Stimulated activated CD4-positive, alpha-beta T cell treated with anti-CD3 and anti-CD28 coated beads, TNF-alpha, amount 100 ng/mL, for 24 hours (primary cell): ENCODE measurements at regions not wholly inside any gene's neighbourhood (a gene's known extent, or its start where the extent isn't known, plus 50 kb on each side); places are given as distances from the start of the nearest gene placed in this dataset.

Source experiments
- DNase-seq, 3 experiments: peaks; one replicate each; pipeline ENCODE4 v3.0.0-alpha.2; 2020; ENCODE audit warnings: low read depth in 3 of 3

DNA sequence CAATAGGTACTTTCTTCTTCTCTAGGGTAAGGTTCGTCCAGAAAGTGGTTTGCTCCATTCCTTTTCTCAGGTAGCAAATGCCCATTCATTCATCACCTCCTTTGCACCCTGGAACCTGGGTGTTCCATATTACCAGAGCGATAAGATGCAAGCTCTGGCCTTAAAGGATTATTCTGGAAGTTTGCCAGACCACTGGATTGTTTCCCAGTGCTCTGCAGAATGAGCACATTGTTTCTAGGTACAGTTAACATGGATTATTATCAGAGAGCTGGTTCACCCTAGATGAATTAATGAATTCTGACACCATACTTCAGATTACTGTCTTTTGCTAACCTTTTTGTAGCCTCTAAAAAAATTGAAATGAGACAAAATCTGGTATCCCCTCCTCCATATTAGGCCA lies 170.9 kb upstream of the BMP4 start:
- no peak for DNase-seq

DNA sequence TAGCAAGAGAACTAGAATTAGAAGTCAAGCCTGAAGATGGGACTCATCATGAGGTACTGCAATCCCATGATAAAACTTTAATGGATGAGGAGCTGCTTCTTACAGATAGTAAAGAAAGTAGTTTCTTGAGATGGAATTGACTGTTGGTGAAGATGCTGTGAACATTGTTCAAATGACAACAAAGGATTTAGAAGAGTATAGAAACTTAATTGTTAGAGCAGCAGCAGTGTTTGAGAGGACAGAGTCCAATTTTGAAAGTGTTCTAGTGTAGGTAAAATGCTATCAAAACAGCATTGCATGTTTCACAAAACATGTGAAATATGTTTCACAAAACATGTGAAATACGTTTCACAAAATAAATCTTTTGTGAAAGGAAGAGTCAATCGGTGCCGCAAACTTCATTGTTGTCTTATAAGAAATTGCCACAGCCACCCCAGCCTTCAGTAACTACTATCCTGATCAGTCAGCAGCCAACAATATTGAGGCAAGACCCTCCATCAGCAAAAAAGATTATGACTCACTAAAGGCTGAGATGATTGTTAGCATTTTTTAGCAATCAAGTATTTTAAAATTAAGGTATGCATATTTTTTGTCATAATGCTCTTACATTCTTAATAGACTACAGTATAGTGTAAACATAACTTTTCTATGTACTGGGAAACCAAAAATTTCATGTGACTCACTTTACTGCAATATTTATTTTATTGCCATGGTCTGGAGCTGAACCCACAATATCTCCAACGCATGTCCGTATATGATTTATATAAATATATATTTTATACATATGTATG lies 173.4 kb upstream of the BMP4 start:
- DNase-seq, result no peak

DNA sequence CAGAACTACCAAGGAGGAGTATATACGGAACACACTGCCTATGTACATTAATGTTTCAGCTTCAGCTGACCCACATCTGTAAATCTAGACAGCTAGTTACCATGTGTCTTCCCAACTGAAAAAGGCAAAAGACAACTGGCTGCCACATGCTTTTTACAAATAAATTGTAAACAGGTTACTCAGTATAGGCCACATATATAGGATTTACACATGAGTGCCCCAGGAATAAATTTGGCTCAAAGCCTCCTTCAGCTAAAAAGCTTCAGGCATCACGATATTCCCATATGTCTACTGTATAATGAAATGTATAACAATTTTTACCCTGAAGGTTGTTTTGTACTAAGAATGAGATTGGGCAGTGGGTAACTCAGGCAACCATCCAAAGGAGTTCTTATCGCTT lies 175.9 kb upstream of the BMP4 start:
- no peak for DNase-seq

DNA sequence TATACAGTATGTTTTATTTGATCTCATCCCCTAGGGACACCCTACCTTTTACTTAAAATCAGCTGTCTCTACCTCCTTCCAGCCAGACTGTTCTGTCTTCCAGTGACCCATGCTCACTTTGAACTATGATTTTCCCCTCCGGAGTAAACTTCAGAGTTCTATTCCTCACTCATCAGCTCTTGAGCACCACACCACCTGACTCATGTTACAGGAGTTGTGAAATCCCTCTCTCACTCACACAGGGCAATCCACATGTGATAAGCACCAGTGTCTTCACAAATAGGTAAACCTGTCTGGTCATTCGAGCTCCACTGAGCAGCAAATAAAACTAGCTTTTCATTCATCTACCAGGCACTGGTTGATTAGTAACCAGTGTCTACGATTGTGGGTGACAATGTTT lies 177.3 kb upstream of the BMP4 start:
- no peak for DNase-seq

DNA sequence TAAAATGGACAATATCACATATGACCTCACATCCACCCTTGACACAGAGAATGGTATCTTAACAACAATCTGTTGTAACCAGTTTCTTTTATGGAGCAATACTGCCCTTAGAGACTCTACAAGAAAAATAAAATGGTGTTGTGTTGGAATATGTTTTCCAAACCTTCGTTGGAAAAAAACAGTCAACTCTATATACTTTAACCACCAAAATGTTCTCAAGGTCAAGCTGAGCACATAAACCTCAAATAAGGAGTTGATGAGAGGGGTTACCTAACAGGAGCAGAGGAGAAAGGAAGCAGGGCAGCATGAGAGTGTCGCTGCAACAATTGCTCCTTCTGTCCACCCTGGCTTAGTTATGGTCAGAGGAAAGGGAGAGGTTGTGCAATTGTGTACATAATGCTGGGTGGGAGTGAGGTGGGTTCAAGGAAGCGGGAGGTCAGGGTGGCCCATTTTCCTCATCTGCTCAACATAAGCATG lies 179.2 kb upstream of the BMP4 start:
- DNase-seq, result no peak

DNA sequence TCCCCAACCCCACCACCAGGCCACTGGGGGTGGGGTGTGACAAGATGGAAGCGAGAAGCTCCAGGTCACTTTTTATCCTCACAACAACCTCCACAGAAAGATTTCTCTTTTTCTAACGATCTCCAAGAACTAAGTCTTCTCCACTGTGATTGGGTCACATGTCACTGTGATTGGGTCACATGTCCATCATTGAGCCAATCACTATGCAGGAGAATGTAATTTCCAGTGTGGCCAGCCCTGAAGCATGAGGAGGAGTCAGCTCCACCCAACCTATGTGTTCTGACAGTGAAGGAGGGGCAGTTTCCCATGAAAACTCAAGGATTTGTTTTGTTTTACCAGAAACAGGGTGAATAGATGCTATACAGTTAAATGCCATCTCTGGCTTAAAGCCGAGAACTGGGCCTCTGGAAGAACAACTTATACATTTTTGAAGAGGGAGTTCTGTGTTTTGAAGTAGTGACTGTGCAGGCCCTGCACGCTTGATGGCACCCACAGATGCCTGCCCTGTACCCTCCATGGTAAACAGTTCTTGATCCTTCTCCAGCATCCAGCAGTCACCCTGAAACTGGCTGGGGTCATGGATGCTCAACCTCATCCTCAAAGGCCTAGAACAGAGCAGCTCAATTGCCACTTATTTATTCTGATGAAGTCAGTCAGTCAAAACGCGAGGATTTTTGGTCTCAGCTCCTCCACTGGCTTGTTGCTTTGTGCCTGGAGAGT lies 180.4 kb upstream of the BMP4 start:
- DNase-seq, result no peak

DNA sequence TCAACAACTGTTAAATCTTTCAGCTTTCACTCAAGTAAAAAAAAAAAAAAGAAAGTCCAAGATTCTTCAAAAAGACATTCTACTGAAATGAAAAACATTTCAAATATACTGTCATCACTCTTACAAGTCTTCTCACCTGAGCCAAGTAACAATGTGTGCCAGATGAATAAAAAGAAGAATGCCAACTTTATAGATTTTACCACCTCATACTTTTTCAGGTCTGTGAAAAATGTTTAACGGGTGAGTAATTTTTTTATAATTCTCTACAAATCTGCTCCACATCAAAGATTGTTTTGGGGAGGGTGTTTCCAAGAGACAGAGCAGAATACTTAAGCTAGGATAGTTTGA lies 181.0 kb upstream of the BMP4 start:
- no peak for DNase-seq

DNA sequence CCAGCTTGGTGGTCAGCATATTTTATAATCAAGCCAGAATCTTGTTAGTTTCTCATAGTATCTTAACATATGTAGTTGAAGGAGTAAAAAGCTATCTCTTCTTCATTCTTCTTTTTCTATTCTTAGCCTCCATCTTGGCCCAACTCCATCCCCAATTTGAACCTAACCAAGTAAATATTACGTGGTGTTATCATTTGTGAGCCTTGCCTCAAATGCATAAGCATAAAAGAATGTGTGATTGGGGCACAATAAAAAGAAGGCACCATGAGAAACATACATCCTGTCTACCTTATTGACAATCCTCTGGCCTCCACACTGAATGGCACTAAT lies 181.4 kb upstream of the BMP4 start:
- no peak for DNase-seq

DNA sequence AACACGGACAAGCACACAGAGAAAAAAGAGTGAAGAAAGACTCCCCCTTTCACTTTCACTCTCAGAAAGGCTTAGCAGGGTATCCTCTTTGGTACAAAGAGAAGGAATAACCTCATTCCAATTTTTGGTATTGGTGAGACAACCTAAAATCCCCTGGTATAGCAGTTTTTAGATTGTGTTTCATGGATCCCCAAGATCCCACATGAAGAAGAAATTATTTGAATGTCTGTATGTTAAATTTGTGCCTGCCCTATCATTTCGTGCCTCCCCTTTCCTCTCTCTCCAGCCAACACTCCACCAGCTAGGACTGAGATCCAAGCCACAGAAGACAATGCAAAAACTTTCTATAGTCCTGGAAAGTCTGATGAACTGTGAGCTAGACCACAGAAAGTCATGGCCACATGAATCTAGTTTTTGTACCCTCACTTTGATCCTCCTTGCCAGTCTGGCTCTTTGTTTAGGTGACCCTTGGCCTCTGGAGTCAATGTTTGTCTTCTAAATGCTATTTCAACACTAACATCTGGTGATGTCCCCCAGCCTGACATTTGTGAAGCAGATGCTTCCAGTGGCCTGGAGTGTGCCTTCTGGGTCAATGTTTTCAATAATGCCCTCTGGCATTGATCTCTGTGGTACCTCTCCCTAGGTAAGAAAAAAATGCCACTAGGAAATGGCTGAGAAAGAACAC lies 181.9 kb upstream of the BMP4 start:
- DNase-seq, result no peak

DNA sequence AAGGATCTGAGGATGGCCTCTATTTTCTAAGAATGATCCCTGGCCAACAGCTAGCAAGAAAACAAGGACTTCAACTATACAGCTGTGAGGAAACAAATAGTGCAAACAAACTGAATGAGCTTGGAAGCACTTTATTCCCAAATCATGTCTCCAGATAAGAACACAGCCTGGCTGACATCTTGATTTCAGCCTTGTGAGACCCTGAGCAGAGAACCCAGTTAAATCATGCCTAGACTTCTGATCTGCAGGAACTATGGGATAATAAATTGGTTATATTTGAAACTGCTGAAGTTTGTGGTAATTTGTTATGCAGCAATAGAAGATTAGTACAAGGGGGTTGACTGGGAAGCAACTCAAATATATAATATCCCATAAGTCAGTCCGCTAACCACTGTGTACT lies 183.9 kb upstream of the BMP4 start:
- no peak for DNase-seq

DNA sequence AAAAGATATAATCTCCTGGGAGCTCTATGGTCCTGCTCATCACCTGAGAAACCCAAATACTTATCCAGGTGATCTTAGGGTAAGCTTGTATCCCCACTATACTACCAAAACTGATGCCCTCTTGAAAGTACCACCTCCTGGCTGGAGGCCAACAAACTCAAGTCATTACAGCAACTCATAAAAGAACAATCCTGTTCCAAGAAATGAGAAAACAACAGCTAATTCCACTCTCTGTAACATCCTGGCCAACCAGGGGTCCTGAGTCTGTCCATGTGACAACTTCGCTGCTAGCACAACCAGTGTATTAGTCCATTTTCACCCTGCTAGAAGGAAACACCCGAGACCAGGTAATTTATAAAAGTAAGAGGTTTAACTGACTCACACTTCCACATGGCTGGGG lies 190.0 kb upstream of the BMP4 start:
- no peak for DNase-seq

DNA sequence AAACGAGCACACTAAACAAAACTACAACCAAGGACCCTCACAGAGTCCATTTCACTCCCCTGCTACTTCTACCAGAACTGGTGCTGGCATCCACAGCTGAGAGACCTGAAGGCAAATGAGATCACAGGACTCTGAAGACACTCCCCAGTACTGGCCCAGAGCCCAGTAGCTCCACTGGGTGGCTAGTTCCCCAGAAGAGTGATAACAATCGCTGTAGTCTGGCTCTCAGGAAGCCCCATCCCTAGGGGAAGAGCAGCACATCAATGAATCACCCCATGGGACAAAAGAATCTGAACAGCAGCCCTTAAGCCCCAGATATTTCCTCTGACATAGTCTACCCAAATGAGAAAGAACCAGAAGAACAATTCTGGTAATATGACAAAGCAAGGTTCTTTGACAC lies 190.7 kb upstream of the BMP4 start:
- no peak for DNase-seq

DNA sequence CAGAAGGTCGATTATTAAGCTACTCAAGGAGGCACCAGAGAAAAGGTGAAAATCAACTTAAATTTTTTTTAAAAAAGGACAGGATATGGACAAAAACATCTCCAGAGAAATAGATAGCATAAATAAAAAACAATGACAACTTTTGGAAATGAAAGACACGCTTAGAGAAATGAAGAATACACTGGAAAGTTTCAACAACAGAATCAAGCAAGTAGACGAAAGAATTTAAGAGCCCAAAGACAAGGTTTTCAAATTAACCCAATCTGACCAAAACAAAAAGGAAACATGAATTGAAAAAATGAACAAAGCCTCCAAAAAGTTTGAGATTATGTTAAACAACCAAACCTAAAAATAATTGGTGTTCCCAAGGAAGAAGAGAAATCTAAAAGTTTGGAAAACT lies 191.1 kb upstream of the BMP4 start:
- DNase-seq, result no peak

DNA sequence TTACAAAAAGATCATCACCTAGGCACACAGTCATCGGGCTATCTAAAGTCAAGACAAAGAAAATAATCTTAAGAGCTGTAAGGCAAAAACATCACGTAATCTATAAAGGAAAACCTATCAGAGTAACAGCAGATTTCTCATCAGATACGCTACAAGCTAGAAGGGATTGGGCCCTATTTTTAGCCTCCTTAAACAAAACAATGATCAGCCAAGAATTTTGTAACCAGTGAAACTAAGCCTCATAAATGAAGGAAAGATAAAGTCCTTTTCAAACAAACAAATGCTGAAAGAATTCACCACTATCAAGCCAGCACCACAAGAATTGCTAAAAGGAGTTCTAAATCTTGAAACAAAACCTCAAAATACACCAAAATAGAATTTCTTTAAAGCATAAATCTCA lies 191.6 kb upstream of the BMP4 start:
- DNase-seq, result no peak

DNA sequence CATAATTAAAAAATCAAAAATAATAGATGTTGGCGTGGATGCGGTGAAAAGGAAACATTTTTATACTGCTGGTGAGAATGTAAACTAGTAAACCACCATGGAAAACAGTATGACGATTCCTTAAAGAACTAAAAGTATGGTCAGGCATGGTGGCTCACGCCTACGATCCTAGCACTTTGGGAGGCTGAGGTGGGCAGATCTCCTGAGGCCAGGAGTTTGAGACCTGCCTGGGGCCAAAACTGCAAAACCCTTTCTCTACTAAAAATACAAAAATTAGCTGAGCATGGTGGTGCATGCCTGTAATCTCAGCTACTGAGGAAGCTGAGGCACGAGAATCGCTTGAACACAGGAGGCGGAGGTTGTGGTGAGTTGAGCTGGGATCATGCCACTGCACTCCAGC lies 195.7 kb upstream of the BMP4 start:
- DNase-seq, result no peak

DNA sequence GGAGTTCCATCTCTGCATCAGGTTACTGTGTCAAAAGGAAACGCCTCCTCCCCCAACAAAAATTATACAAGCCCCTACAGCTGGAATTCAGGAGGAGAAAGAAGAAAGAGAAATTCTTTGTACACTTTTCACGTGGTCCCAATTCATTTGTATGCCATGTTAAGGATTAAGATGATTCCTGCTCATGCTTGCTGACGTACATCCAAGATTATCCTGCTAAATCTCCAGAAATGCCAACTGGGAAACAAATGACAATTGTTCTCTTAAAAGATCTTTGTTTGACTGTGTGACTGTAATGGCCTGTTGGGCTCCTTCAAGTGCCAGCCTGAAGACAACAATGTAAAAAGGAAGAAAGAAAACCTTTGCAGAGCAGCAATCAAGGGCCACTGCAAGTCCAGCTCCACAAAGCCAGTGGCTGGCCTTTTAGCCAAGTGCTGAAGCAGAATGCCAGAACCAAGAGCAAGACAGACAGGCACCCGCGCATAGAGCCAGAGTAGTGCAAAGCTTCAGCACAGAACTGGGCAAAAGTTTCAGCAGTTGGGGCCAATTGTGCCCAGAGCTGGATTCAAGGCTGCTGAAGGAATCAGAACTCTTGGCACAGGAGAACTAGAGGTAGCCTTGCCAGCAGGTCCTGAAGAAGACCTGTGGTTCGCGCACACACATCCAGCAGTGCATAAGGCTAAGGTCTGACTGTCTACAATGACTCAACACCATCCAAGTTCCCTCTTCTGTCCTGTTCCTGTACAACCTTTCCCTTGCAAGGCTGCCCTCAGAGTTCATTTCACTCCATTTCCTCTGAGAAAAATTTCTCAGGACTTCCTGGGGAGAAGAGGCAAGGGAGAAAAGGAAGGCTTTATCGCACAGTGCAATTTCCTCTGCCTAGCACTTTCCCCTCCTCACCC lies 209.7 kb upstream of the BMP4 start:
- no peak for DNase-seq

DNA sequence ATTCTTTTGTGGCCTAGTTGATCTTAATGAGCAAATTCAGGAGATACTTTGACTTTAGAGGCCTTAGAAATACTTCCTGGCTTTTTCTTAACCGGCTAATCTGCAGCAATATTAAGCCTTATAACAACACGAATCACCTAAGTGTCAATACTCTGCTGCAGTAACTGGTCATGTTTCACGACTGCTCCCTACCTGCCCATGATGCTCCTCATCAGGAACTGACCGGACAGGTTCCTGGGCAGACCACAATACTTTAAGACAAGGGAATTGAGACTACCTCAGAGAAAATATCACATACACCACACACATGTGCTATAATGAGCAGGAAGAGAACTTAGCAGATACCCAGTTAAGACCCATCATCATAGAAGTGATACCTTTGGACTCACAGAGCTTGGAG lies 211.9 kb upstream of the BMP4 start:
- DNase-seq, result no peak

DNA sequence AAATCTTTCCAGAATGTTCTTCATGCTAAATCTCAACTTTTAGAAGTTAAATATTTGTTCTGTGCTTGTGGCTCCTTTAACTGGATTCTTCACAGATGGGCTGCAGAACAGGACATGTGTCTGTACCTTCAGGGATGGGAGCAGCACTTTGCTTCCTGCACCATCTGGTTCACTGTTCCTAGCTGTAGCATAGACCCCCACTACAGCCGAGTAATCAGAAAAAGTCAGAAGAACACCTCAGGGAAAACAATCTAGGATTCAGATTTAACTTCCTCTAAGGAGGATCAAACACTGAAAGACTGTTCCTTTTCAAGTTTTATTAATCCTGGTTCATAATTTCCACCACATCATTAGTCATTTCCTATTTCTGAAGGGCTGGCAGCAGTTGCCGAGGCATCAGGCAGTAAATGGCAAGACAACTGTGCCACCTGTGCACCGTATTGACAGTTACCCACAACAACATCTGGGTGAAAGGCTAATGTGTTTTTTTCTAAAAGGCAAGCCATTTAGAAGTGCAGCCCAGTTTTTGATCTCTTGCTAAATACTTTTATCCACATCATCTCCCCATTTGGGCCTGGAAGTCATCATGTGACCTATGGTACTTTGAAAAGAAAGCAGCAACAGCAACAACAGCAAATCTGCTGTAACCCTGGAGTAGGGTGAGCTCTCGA lies 212.8 kb upstream of the BMP4 start:
- DNase-seq, result no peak

DNA sequence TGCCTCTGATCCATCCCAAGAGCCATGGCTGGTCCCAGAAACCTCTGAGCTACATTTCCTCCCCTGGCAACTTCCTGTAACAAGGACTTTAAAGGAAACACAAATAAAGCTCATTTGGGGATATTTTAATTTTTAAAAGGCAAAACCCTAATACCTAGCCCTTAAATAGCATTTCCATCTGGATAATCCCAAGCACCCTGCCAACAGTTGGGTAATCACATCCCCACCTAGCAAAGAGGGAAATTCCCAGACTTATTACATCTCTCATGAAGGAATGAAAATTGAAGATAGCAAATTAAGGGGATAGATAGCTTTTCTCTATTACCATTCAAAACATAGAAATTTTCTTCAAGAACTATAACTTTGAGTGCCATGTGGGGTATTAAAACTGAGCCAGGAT lies 213.7 kb upstream of the BMP4 start:
- DNase-seq, result no peak

DNA sequence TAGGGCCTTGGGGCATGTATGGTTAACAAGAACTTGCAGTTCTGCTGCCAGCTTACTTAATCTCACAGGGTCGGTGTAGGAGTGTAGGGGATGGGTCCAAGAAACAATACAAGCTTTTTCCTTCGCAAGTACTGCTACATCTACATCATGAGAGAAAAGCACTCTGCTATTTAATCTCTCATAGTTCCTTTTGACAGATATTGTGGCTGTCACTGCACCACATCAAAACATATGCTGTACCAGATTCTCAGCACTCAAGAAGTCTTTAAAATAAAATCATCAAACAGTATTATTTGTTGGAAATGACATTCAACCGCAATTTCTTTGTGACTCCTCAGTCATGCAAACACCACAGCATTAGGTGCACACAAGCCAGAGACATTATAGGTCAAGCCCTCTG lies 215.5 kb upstream of the BMP4 start:
- DNase-seq, result no peak

DNA sequence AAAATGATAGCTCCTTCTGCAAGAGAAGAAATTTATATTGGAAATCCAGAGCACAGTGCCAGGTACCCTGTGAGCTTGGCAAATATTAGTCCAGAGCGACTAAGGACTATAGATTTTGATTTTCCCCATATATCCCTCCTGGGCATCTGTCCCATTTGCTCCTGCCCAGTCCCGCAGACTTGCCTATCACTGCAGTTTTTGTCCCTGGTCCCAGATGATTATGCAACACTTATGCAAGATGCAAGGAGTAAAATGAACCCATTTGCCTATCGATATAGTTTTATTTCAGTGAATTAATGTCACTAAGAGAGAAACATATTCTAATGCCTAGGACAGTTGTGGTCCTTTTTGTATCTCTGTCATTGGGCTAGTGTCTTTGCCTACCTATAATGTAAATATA lies 215.9 kb upstream of the BMP4 start:
- DNase-seq, result no peak

DNA sequence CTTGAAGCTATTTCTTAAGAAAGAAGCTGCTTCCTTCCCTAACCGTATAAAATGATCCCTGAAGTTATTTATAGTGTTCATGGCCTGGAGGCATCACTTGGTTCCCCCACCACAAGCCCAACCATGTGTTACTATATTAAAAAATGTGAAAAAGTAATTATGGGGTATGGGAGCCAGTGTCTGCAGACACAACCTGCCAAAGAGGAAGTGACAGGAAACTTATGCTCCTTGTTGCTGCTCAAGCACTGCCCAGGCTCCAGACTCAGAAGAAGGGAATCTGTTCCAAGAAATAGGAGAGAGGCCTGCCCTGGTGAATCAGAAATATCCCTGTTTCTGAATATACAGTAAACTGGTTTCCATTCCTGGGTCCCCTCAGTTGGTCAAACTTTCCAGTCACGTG lies 217.2 kb upstream of the BMP4 start:
- no peak for DNase-seq
